Bronchial epithelial cell (primary cell): ENCODE measurements at regions not wholly inside any gene's neighbourhood (a gene's known extent, or its start where the extent isn't known, plus 50 kb on each side); places are given as distances from the start of the nearest gene placed in this dataset.

Source experiments
- DNase-seq: peaks from one replicate; pipeline ENCODE4 v3.0.0-alpha.2; 2010; ENCODE audit warnings: low read depth
- FAIRE-seq: peaks from 2 replicates; lab custom pipeline; 2011; peaks lifted over from hg19 to GRCh38; lab: Jason Lieb, UNC
- H3K27me3 ChIP-seq: 2 replicates; pipeline ENCODE4 v1.5.1; 2011; ENCODE audit warnings: low read length; ENCODE audit not compliant: control insufficient read depth, insufficient read depth
- H3K36me3 ChIP-seq: 2 replicates; pipeline ENCODE4 v1.5.1; 2011; ENCODE audit warnings: low read length; ENCODE audit not compliant: control insufficient read depth, insufficient read depth
- H3K4me3 ChIP-seq: 2 replicates; pipeline ENCODE4 v1.5.1; 2011; ENCODE audit warnings: mild to moderate bottlenecking, low read depth, low read length, control low read depth
- CTCF ChIP-seq: IDR thresholded peaks from 2 replicates; pipeline ENCODE4 v1.5.1; 2011; ENCODE audit warnings: mild to moderate bottlenecking, moderate library complexity, low read length, control low read depth, inconsistent platforms; ENCODE audit not compliant: insufficient read depth, severe bottlenecking

DNA sequence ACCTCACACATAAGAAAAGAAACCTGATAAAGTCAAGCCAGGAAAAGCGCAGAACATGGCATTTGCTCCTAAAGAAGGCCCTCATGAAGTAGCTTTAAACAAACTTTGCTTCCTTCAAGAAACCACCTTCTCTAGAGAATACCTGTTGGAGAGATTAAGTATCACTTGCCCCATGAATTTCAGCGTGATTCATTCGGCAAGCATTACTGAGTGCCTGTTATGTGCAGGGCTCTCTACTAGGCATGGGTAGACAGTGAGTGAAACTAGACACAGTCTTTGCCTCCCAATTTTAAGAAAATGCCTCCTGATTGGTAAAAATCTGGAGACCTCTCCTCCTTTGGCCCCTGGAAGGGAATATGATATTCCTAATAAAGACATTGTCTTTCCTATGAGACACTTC is 475.8 kb upstream of the NBEA start:
- Histone ChIP-seq H3K36me3 (no peaks in the 10 kb centered on the region), H3K4me3 (no peak overlapping the region), H3K27me3 (no peaks in the 10 kb centered on the region)
- FAIRE-seq, result no peak
- no peak for TF ChIP-seq CTCF
- peak; percentile 77 for DNase-seq

DNA sequence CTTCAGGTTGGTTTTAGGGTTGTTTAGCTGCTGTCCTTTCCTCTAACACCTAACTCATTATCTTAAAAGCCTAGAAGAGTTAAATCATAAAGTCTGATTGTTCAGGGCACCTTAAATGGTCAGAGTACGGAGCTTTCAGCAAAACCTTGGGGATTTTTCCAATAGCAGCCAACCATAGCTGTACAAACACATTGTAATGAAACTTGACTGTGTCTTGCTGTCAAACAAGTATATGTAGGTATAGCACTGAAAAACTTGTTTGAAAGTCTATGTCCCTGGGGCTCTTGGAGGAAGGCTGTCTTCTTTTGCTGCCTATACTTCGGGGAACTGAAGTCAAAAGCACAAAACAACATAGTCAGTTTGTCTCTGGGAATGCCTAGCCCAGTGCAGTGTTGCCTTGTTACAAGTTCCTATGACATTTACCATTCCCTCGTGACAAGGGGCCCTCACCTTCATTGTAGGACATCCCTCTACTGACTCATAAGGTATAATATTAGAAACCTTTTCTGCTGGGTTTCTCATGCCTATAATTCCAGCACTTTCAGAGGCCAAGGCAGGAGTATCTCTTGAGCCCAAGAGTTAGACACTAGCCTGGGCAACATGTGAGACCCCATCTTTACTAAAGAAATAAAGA is 474.5 kb upstream of the NBEA start:
- TF ChIP-seq CTCF, result no peak
- Histone ChIP-seq H3K4me3 (no peak overlapping the region), H3K36me3 (no peaks in the 10 kb centered on the region), H3K27me3 (no peaks in the 10 kb centered on the region)
- FAIRE-seq (no peak), DNase-seq (peak; percentile 23)

- Histone ChIP-seq H3K36me3 (no peaks in the 10 kb centered on the region), H3K27me3 (no peaks in the 10 kb centered on the region), H3K4me3 (no peak overlapping the region)
- TF ChIP-seq CTCF, result no peak
- FAIRE-seq (no peak), DNase-seq (peak; percentile 95)
Measured at GRCh38 chr13:34469196-34469986, 472.7 kb upstream of the NBEA start.

DNA sequence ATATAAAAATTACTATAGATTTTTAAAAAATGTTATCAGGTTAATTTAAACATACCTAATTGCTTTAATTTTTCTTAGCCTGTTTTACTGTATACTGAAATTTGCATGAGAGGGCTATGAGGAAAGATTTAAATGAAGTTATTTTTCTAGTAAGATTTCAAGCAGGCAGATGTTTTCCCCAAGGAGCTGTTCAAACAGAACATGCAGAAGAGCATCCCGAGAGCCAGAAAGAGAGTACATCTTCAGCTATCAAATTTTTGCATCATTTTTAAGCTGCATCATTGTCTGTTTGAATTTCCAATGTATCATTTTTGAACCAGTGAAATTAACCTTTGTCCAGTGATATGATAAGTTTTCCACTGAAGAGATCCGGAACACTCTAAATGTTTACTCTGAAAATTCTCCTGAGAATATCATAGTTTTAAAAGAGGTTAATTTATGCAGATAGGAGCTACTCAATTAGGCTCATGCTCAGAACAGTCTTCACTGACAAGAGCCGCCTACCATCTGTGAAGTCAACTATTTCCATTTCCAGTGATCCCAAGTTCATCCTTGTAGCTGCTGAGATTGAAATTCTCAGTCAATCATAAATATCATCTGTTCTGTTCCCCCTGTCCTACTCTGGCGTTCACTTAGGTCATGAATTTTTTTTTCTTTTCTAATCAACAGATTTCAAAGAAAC is 467.7 kb upstream of the NBEA start:
- Histone ChIP-seq H3K4me3 (no peak overlapping the region), H3K27me3 (no peaks in the 10 kb centered on the region), H3K36me3 (no peaks in the 10 kb centered on the region)
- FAIRE-seq, result no peak
- no peak for TF ChIP-seq CTCF
- DNase-seq, result no peak

GRCh38 chr13:34478376-34478775 is 463.7 kb upstream of the NBEA start:
- Histone ChIP-seq H3K36me3 (no peaks in the 10 kb centered on the region), H3K27me3 (no peaks in the 10 kb centered on the region), H3K4me3 (no peak overlapping the region)
- DNase-seq (no peak), FAIRE-seq (no peak)
- no peak for TF ChIP-seq CTCF
